Myocyte (in vitro differentiated cells): ENCODE measurements at regions not wholly inside any gene's neighbourhood (a gene's known extent, or its start where the extent isn't known, plus 50 kb on each side); places are given as distances from the start of the nearest gene placed in this dataset.

Source experiments
- DNase-seq: peaks from one replicate; pipeline ENCODE4 v3.0.0-alpha.2; 2012; ENCODE audit warnings: low read depth

- no peak for DNase-seq
These were observed 112.0 kb upstream of the SLC66A3 start for GRCh38 chr2:11043245-11043644.

GRCh38 chr2:11044201-11044600 lies 111.1 kb upstream of the SLC66A3 start:
- DNase-seq: no peak

DNA sequence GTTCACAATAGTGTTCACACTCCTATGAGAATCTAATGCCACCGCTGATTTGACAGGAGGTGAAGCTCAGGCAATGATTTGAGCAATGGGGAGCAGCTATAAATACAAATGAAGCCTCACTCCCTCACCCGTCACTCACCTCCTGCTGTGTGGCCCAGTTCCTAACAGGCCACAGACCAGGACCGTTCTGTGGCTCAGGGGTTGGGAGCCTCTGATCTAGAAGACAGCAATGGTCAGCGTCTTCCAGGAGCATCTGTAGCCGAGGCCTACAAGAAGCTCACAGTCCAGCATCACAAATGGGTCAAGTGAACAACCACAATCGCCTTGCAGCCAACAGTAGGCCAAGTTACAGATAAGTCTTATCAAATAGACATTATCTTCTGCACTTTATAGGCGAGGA lies 110.0 kb upstream of the SLC66A3 start:
- DNase-seq: no peak

- no peak for DNase-seq
These were observed 106.8 kb upstream of the SLC66A3 start for GRCh38 chr2:11048335-11049008.

DNA sequence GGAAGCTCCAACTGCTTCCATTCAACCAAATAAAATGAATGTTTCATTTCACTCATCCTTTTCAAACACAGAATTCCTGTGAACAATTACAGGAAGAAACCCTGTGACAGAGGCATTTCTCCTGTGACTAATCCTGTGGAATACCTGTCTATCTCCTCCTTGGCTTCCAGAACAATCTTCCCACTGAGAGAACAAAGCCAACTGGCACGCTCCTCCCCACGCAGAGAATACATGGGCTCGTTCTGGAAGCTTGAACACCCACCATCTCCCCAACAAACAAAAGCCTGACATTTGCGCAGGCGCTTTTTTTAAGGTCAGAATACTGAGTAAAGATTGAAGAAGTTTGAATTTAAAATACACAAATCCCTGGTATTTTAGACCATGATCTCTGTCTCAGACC lies 104.7 kb upstream of the SLC66A3 start:
- DNase-seq: no peak

DNA sequence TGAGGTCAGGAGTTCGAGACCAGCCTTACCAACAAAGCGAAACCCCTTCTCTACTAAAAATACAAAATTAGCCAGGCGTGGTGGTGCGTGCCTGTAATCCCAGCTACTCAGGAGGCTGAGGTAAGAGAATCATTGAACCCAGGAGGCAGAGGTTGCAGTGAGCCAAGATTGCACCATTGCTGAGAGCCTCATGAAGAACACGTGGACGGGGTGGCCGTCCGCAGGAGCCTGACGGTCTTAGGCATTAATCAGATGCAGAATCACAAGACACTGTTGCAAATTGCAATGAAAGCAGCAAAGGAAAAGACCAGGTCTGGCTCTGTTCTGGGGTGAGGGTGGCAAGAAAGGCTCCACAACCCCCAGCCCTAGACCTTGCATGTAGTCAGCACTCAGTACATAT lies 104.0 kb upstream of the SLC66A3 start:
- DNase-seq: no peak

- DNase-seq: no peak
These were observed 101.7 kb upstream of the SLC66A3 start for GRCh38 chr2:11053546-11053945.

DNA sequence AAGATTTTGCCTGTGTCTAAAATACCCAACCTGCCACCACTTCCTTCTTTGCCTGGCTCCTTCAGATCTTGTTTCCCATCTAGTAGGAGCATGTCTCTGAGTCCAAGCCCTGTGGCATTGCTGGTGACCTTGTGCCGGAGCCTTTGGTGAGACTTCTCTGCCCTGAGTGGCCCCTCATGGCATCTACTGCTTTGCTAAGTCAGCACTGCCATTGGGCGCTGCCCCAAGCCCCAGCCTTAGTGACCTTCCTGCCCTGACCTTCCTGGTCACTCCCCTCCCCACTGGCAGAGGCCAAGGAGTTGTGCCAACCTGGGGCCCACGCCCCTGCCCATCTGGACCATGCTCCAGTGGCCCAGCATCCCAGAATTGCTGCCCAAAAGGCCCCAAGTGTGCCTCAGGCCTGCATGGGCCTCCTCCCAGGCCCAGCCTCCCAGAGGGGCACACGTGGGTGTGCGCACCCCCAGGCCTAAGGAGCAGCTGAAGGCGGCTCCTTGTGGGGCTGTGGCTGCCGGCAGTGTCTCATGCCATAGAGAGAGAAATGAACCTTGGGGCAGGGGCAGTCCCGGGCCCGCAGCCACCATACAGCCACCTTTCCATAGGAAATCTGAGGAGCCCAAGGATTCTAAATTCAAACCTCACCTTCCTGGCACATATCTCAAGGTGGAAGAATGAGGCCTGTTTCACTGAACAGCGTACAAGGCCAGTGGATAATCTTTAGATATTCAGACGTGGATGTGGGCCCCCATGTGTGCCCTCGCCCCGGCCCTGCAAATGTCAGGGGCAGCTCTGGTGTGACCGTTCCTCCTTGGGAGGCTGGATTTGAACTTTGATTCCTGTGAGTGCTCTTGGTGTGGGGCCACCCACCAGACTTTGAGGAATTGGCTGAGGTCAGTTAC lies 100.2 kb upstream of the SLC66A3 start:
- no peak for DNase-seq

DNA sequence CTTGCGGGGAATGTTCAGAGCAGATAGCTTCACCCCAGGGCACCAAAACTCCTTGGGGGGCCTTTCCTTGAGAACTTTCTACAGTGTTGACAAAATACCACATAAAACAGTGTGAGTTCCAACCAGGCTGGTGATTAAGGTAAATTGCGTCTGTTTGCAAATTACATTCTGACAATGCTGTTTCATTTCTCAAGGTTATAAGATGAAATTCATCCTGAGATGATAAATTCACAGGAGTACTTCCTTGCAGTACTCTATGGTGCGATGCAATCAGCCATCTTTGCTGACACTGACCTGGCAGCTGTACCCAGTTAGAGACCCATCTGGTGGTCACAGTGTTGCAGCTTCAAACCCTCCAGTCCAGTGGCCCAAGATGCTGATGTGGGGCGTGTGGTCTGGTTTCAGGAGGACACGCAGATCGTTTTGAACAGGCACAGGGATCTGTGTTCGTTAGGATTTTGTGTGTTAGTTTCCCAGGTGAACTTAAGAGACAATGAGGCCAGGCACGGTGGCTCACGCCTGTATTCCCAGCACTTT lies 99.5 kb upstream of the SLC66A3 start:
- DNase-seq: no peak

DNA sequence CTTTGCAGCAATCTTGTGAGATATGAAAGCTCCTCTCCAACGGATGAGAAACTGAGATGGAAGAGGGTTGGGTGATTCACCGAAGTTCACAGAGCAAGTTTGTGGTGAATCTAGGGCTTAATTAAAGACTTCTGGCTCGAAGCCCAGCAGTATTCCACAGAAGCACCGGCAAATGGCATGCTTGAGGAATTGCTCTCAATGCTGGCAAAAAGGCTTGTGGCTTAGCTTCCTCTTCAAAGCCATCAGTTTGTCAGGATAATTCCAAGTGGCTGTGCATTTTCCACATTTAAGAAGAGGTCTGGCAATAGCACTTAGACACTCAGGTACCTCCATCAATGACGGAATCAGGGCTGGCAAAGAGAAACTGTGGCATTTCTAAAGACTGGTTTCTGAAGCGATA lies 98.7 kb upstream of the SLC66A3 start:
- DNase-seq: peak; percentile 93

DNA sequence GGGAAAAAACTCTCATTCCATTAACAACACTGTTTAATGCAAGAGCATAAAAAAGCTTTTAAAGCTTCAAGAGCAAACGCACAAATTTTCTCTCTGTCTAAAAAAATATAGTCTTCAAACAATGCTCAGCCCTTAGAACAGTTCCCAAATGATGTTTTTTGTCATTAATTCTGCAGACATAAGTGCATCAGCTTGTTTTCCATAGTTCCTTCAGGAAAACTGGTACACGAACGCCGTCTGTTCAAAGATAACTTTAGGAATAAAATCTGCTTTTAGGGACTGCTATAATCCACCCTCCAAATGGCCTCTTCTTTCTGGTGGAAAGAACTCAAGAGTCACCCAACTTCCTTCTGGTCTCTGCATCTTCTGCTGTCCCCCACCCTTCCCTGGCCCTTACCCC lies 98.2 kb upstream of the SLC66A3 start:
- no peak for DNase-seq

DNA sequence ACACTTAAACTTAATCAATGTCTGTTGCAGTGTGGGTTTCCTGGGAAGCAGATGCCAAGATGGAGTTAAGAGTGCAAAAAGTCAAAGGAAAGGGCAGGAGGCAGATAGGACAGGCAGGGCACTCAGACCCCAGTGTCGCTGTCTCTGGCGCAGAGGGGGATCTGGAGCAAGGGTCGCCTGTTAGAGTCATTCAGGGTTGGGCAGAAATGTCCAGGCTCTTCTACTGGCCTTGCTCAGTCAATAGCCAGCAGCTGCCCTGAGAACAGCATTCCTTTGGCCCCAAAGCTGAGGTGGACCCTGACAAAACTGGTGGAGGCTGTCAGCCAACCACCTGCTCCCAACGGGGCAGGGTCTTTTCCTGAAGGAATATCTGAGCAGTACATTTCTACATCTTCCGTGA lies 97.1 kb upstream of the SLC66A3 start:
- DNase-seq: no peak

- DNase-seq: no peak
These were observed 94.7 kb upstream of the SLC66A3 start for GRCh38 chr2:11060376-11061169.

GRCh38 chr2:11065833-11066485 lies 89.3 kb upstream of the SLC66A3 start:
- DNase-seq: no peak

DNA sequence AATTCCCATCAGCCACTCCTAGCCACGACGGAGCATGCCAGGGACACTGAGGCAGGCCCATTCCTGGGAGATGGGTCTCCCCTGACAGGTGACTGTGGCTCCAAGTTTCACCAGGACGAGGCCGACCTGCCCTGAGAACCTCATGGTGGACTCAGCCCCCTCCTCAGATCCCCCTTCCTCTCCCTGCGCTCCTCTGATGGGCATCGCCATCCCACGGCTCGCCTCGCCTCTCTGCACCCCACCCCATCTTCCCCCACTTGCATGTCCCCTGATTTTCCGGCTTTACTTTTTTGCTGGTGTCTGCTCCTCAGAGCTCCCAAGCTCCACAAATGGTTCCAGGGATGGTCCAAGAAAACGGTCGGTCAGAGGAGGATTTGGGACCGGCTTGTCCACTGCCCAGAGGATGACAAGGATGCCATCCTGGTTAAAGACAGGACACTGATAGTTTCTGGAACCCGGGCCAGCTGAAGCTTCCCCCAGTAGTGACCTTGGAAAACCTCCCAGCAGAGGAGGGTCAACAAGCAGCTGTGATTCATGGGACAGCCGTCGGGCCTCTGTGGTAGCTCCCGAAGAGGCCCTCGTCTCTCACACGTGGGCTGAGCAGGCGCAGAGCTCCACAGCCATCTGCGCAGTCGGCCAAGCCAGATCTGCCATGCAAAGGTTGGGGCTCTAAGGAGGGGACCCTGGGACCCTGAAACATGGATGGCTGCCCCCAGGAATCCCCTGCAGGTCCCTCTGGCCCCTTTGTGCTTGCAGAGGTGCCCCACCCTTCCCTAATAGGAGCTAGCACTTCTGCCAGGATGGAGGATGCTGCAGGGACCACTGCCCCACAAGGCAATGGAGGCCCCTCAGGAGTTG lies 87.8 kb upstream of the SLC66A3 start:
- DNase-seq: no peak

- DNase-seq: no peak
These were observed 87.1 kb upstream of the SLC66A3 start for GRCh38 chr2:11068079-11068741.

GRCh38 chr2:11068856-11069526 lies 86.3 kb upstream of the SLC66A3 start:
- no peak for DNase-seq

GRCh38 chr2:11069566-11070185 lies 85.6 kb upstream of the SLC66A3 start:
- no peak for DNase-seq

GRCh38 chr2:11071211-11071610 lies 84.1 kb upstream of the SLC66A3 start:
- no peak for DNase-seq
